RCC 7860 (cell line): ENCODE measurements at regions not wholly inside any gene's neighbourhood (a gene's known extent, or its start where the extent isn't known, plus 50 kb on each side); places are given as distances from the start of the nearest gene placed in this dataset.
A peak's percentile ranks its signal among the peaks of the same experiment; 100 is the strongest.

ENCODE experiments used
- DNase-seq: peaks from one replicate; pipeline ENCODE4 v3.0.0-alpha.2; 2015; ENCODE audit warnings: low spot score
- FAIRE-seq: peaks from 2 replicates; lab custom pipeline; 2012; peaks lifted over from hg19 to GRCh38; lab: Jason Lieb, UNC

- FAIRE-seq, result no peak
- DNase-seq, result no peak
Measured at GRCh38 chr1:184215274-184215925, 163.9 kb downstream of the TSEN15 start.

- DNase-seq (no peak), FAIRE-seq (no peak)
Measured at GRCh38 chr1:184218458-184219075, 167.0 kb downstream of the TSEN15 start.

- no peak for FAIRE-seq
Measured at GRCh38 chr1:184219414-184219813, 167.4 kb upstream of the C1orf21 start.

GRCh38 chr1:184219883-184220282 lies 166.9 kb upstream of the C1orf21 start:
- FAIRE-seq (no peak), DNase-seq (no peak)

More at GRCh38 chr1:184219414-184219813, 167.4 kb upstream of the C1orf21 start:
- DNase-seq, result no peak

GRCh38 chr1:184221087-184221486 lies 165.7 kb upstream of the C1orf21 start:
- DNase-seq (no peak), FAIRE-seq (no peak)

- FAIRE-seq (peak; percentile 4), DNase-seq (peak; percentile 37)
Measured at GRCh38 chr1:184222652-184223052, 164.2 kb upstream of the C1orf21 start.

- FAIRE-seq, result no peak
- DNase-seq, result no peak
Measured at GRCh38 chr1:184223216-184223615, 163.6 kb upstream of the C1orf21 start.

- FAIRE-seq (no peak), DNase-seq (no peak)
Measured at GRCh38 chr1:184225283-184226099, 161.3 kb upstream of the C1orf21 start.

GRCh38 chr1:184226100-184226487 lies 160.7 kb upstream of the C1orf21 start:
- FAIRE-seq, result no peak
- DNase-seq, result no peak

- no peak for DNase-seq
- FAIRE-seq, result no peak
Measured at GRCh38 chr1:184228558-184228957, 158.3 kb upstream of the C1orf21 start.

- DNase-seq, result no peak
- FAIRE-seq, result no peak
Measured at GRCh38 chr1:184237588-184237987, 149.2 kb upstream of the C1orf21 start.

GRCh38 chr1:184241446-184241845 lies 145.4 kb upstream of the C1orf21 start:
- no peak for FAIRE-seq

GRCh38 chr1:184242507-184242943 lies 144.3 kb upstream of the C1orf21 start:
- FAIRE-seq (no peak), DNase-seq (peak; percentile 8)

More at GRCh38 chr1:184241446-184241845, 145.4 kb upstream of the C1orf21 start:
- no peak for DNase-seq

- DNase-seq (no peak), FAIRE-seq (no peak)
Measured at GRCh38 chr1:184244962-184245361, 141.9 kb upstream of the C1orf21 start.

- no peak for DNase-seq
- no peak for FAIRE-seq
Measured at GRCh38 chr1:184247671-184248070, 139.2 kb upstream of the C1orf21 start.

- FAIRE-seq (no peak), DNase-seq (no peak)
Measured at GRCh38 chr1:184253921-184254320, 132.9 kb upstream of the C1orf21 start.

- DNase-seq, result no peak
- no peak for FAIRE-seq
Measured at GRCh38 chr1:184254849-184255248, 132.0 kb upstream of the C1orf21 start.

- no peak for FAIRE-seq
- DNase-seq, result no peak
Measured at GRCh38 chr1:184255560-184255959, 131.3 kb upstream of the C1orf21 start.

GRCh38 chr1:184257873-184258272 lies 129.0 kb upstream of the C1orf21 start:
- no peak for DNase-seq
- FAIRE-seq, result no peak

GRCh38 chr1:184258525-184258924 lies 128.3 kb upstream of the C1orf21 start:
- FAIRE-seq, result no peak
- no peak for DNase-seq

GRCh38 chr1:184260382-184260781 lies 126.4 kb upstream of the C1orf21 start:
- peak; percentile 67 for DNase-seq
- no peak for FAIRE-seq

GRCh38 chr1:184262109-184262508 lies 124.7 kb upstream of the C1orf21 start:
- DNase-seq, result no peak

More at GRCh38 chr1:184262109-184262508, 124.7 kb upstream of the C1orf21 start:
- FAIRE-seq, result no peak
